OCI-LY7 (cell line): ENCODE measurements at regions not wholly inside any gene's neighbourhood (a gene's known extent, or its start where the extent isn't known, plus 50 kb on each side); places are given as distances from the start of the nearest gene placed in this dataset.

Experiments used
- CTCF ChIP-seq: fragments of 200-600 bp; sonication (generic); conservative IDR thresholded peaks from 2 replicates; pipeline ENCODE4 v1.5.1; 2014; ENCODE audit warnings: mild to moderate bottlenecking, antibody characterized with exemption, low read length, moderate library complexity, mixed read lengths
- EZH2phosphoT487 ChIP-seq: fragments of 200-600 bp; sonication (generic); IDR thresholded peaks from 2 replicates; pipeline ENCODE4 v1.6.1; 2018; ENCODE audit warnings: low read depth, borderline replicate concordance, mild to moderate bottlenecking, mixed run types, antibody characterized with exemption, low read length, moderate library complexity, mixed read lengths

- TF ChIP-seq CTCF (no peak), EZH2phosphoT487 (no peak)
Observed at GRCh38 chr2:149747456-149747855, 159.9 kb upstream of the MMADHC start.
